ENCODE measurements at regions not wholly inside any gene's neighbourhood (a gene's known extent, or its start where the extent isn't known, plus 50 kb on each side); places are given as distances from the start of the nearest gene placed in this dataset.
A peak's percentile ranks its signal among the peaks of the same experiment; 100 is the strongest.
"Not testable (repeated sequence)": the region's sequence is repeated elsewhere in the genome, so short reads cannot be mapped to it uniquely, and the experiment has no call there.

GRCh38 chr3:87737817-87738216 is 321.0 kb downstream of the CGGBP1 start:
- H3K9me3 ChIP-seq (ENCODE audit: control insufficient read depth, low read length) = peaks cover 10% of the 10 kb centered on the region
- H3K36me3 ChIP-seq (ENCODE audit: control insufficient read depth, insufficient read depth, low read length); H3K27ac ChIP-seq (ENCODE audit: low read depth, low read length, severe bottlenecking); H3K4me3 ChIP-seq (ENCODE audit: extremely low read depth, insufficient read depth, low read length, poor library complexity, severe bottlenecking); H3K4me1 ChIP-seq (ENCODE audit: control insufficient read depth, insufficient read depth, low read length, poor library complexity, severe bottlenecking): not testable (repeated sequence)
- WGBS, 2 experiments (ENCODE audit: insufficient coverage in 2 of 2) = 67 to 82% methylated on average over 1 to 2 of the region's 3 CpGs

- WGBS, 2 experiments (ENCODE audit: insufficient coverage in 2 of 2) = 90 to 92% methylated on average over 6 to 7 of the region's 10 CpGs
- H3K4me3 ChIP-seq (ENCODE audit: extremely low read depth, insufficient read depth, low read length, poor library complexity, severe bottlenecking) = no peak overlapping the region
- H3K27ac ChIP-seq (ENCODE audit: low read depth, low read length, severe bottlenecking) = no peak overlapping the region
- no peaks in the 10 kb centered on the region for H3K9me3 ChIP-seq (ENCODE audit: control insufficient read depth, low read length)
- H3K4me1 ChIP-seq (ENCODE audit: control insufficient read depth, insufficient read depth, low read length, poor library complexity, severe bottlenecking) = no peaks in the 10 kb centered on the region
- H3K36me3 ChIP-seq (ENCODE audit: control insufficient read depth, insufficient read depth, low read length) = no peaks in the 10 kb centered on the region
Measured at GRCh38 chr3:87733671-87734367, 325.0 kb downstream of the CGGBP1 start.

GRCh38 chr3:87732294-87732693 is 326.5 kb downstream of the CGGBP1 start:
- Histone ChIP-seq H3K27ac (ENCODE audit: low read depth, low read length, severe bottlenecking) (peak overlapping the region; percentile 16), H3K4me3 (ENCODE audit: extremely low read depth, insufficient read depth, low read length, poor library complexity, severe bottlenecking) (no peak overlapping the region), H3K4me1 (ENCODE audit: control insufficient read depth, insufficient read depth, low read length, poor library complexity, severe bottlenecking) (no peaks in the 10 kb centered on the region), H3K36me3 (ENCODE audit: control insufficient read depth, insufficient read depth, low read length) (no peaks in the 10 kb centered on the region), H3K9me3 (ENCODE audit: control insufficient read depth, low read length) (no peaks in the 10 kb centered on the region)
- WGBS, 2 experiments (ENCODE audit: insufficient coverage in 2 of 2) = 100% methylated on average over 1 of the region's 3 CpGs; no CpG with 5 or more reads in 1 of the 2 experiments

GRCh38 chr3:87727783-87728182 is 331.0 kb downstream of the CGGBP1 start:
- WGBS, 2 experiments (ENCODE audit: insufficient coverage in 2 of 2) = 65 to 71% methylated on average over 3 of the region's 4 CpGs
- Histone ChIP-seq H3K4me3 (ENCODE audit: extremely low read depth, insufficient read depth, low read length, poor library complexity, severe bottlenecking) (no peak overlapping the region), H3K36me3 (ENCODE audit: control insufficient read depth, insufficient read depth, low read length) (no peaks in the 10 kb centered on the region), H3K4me1 (ENCODE audit: control insufficient read depth, insufficient read depth, low read length, poor library complexity, severe bottlenecking) (no peaks in the 10 kb centered on the region), H3K27ac (ENCODE audit: low read depth, low read length, severe bottlenecking) (no peak overlapping the region), H3K9me3 (ENCODE audit: control insufficient read depth, low read length) (no peaks in the 10 kb centered on the region)

GRCh38 chr3:87719060-87719459 is 339.7 kb downstream of the CGGBP1 start:
- WGBS, 2 experiments (ENCODE audit: insufficient coverage in 2 of 2) = 71% methylated on average over 1 of the region's 2 CpGs; no CpG with 5 or more reads in 1 of the 2 experiments
- H3K9me3 ChIP-seq (ENCODE audit: control insufficient read depth, low read length) = no peaks in the 10 kb centered on the region
- H3K4me3 ChIP-seq (ENCODE audit: extremely low read depth, insufficient read depth, low read length, poor library complexity, severe bottlenecking) = no peak overlapping the region
- H3K4me1 ChIP-seq (ENCODE audit: control insufficient read depth, insufficient read depth, low read length, poor library complexity, severe bottlenecking) = no peaks in the 10 kb centered on the region
- H3K27ac ChIP-seq (ENCODE audit: low read depth, low read length, severe bottlenecking) = no peak overlapping the region
- H3K36me3 ChIP-seq (ENCODE audit: control insufficient read depth, insufficient read depth, low read length) = no peaks in the 10 kb centered on the region

- peaks cover 7% of the 10 kb centered on the region for H3K9me3 ChIP-seq (ENCODE audit: control insufficient read depth, low read length)
- no CpG with 5 or more reads among the region's 1 CpG for WGBS, 2 experiments (ENCODE audit: insufficient coverage in 2 of 2)
- H3K36me3 ChIP-seq (ENCODE audit: control insufficient read depth, insufficient read depth, low read length) = no peaks in the 10 kb centered on the region
- H3K4me1 ChIP-seq (ENCODE audit: control insufficient read depth, insufficient read depth, low read length, poor library complexity, severe bottlenecking) = no peaks in the 10 kb centered on the region
- H3K4me3 ChIP-seq (ENCODE audit: extremely low read depth, insufficient read depth, low read length, poor library complexity, severe bottlenecking) = no peak overlapping the region
- no peak overlapping the region for H3K27ac ChIP-seq (ENCODE audit: low read depth, low read length, severe bottlenecking)
Measured at GRCh38 chr3:87710511-87710910, 348.3 kb downstream of the CGGBP1 start.

- no peak overlapping the region for H3K4me3 ChIP-seq (ENCODE audit: extremely low read depth, insufficient read depth, low read length, poor library complexity, severe bottlenecking)
- H3K4me1 ChIP-seq (ENCODE audit: control insufficient read depth, insufficient read depth, low read length, poor library complexity, severe bottlenecking) = no peaks in the 10 kb centered on the region
- H3K27ac ChIP-seq (ENCODE audit: low read depth, low read length, severe bottlenecking) = no peak overlapping the region
- H3K36me3 ChIP-seq (ENCODE audit: control insufficient read depth, insufficient read depth, low read length) = no peaks in the 10 kb centered on the region
- H3K9me3 ChIP-seq (ENCODE audit: control insufficient read depth, low read length) = peaks cover 7% of the 10 kb centered on the region
Measured at GRCh38 chr3:87710028-87710427, 348.8 kb downstream of the CGGBP1 start.

DNA sequence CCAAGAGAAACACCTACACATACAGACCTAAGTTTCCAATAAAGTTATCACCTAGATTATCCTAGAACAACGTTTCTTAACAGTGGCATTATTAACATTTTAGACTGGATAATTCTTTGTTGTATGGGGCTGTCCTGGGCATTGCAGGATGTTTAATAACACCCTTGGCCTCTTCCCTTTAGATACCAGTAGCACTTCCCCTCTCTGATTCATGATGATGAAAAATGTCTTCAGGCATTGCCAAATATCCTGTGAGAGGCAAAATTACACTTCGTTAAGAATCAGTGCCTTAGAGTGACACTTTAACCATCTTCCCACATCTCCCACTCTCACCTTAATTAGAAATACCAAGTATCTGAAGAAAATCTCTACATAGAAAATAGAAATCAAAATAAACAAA is 352.6 kb downstream of the CGGBP1 start:
- no CpG with 5 or more reads among the region's 2 CpGs for WGBS, 2 experiments (ENCODE audit: insufficient coverage in 2 of 2)
- no peaks in the 10 kb centered on the region for H3K36me3 ChIP-seq (ENCODE audit: control insufficient read depth, insufficient read depth, low read length)
- H3K27ac ChIP-seq (ENCODE audit: low read depth, low read length, severe bottlenecking) = no peak overlapping the region
- no peak overlapping the region for H3K4me3 ChIP-seq (ENCODE audit: extremely low read depth, insufficient read depth, low read length, poor library complexity, severe bottlenecking)
- H3K9me3 ChIP-seq (ENCODE audit: control insufficient read depth, low read length) = peaks cover 7% of the 10 kb centered on the region
- no peaks in the 10 kb centered on the region for H3K4me1 ChIP-seq (ENCODE audit: control insufficient read depth, insufficient read depth, low read length, poor library complexity, severe bottlenecking)

GRCh38 chr3:87702600-87702999 is 356.2 kb downstream of the CGGBP1 start:
- H3K4me3 ChIP-seq (ENCODE audit: extremely low read depth, insufficient read depth, low read length, poor library complexity, severe bottlenecking) = no peak overlapping the region
- H3K4me1 ChIP-seq (ENCODE audit: control insufficient read depth, insufficient read depth, low read length, poor library complexity, severe bottlenecking) = no peaks in the 10 kb centered on the region
- no peak overlapping the region for H3K27ac ChIP-seq (ENCODE audit: low read depth, low read length, severe bottlenecking)
- no peaks in the 10 kb centered on the region for H3K36me3 ChIP-seq (ENCODE audit: control insufficient read depth, insufficient read depth, low read length)
- H3K9me3 ChIP-seq (ENCODE audit: control insufficient read depth, low read length) = peaks cover 4% of the 10 kb centered on the region
- 100% methylated on average over 1 to 3 of the region's 4 CpGs for WGBS, 2 experiments (ENCODE audit: insufficient coverage in 2 of 2)

- Histone ChIP-seq H3K4me3 (ENCODE audit: extremely low read depth, insufficient read depth, low read length, poor library complexity, severe bottlenecking) (no peak overlapping the region), H3K27ac (ENCODE audit: low read depth, low read length, severe bottlenecking) (no peak overlapping the region), H3K36me3 (ENCODE audit: control insufficient read depth, insufficient read depth, low read length) (no peaks in the 10 kb centered on the region), H3K9me3 (ENCODE audit: control insufficient read depth, low read length) (no peaks in the 10 kb centered on the region), H3K4me1 (ENCODE audit: control insufficient read depth, insufficient read depth, low read length, poor library complexity, severe bottlenecking) (no peaks in the 10 kb centered on the region)
- WGBS, 2 experiments (ENCODE audit: insufficient coverage in 2 of 2) = 81 to 87% methylated on average over 4 of the region's 6 CpGs
Measured at GRCh38 chr3:87696124-87697013, 362.4 kb downstream of the CGGBP1 start.

DNA sequence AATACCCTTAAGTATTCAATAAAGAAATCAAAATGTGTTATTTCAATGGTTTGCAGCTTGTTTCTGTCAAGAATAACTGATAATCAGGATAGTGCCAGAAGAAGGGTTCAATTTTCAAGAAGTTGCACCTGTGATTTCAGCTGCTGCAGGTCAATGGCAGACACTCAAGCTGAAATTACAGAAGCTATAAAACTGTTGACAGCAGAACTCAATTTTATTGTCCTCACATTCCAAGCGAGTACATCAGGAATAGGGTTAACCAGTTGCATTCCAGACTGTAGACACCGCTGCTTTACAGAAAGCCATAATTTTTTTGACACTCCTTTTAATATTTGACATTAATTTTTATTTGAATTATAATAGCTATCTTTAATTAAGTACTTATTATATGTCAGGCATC is 364.1 kb downstream of the CGGBP1 start:
- H3K4me3 ChIP-seq (ENCODE audit: extremely low read depth, insufficient read depth, low read length, poor library complexity, severe bottlenecking) = no peak overlapping the region
- 50 to 80% methylated on average over 1 of the region's 2 CpGs for WGBS, 2 experiments (ENCODE audit: insufficient coverage in 2 of 2)
- H3K4me1 ChIP-seq (ENCODE audit: control insufficient read depth, insufficient read depth, low read length, poor library complexity, severe bottlenecking) = no peaks in the 10 kb centered on the region
- H3K27ac ChIP-seq (ENCODE audit: low read depth, low read length, severe bottlenecking) = no peak overlapping the region
- H3K36me3 ChIP-seq (ENCODE audit: control insufficient read depth, insufficient read depth, low read length) = no peaks in the 10 kb centered on the region
- no peaks in the 10 kb centered on the region for H3K9me3 ChIP-seq (ENCODE audit: control insufficient read depth, low read length)
